BE2C (cell line): ENCODE measurements at regions not wholly inside any gene's neighbourhood (a gene's known extent, or its start where the extent isn't known, plus 50 kb on each side); places are given as distances from the start of the nearest gene placed in this dataset.

Experiments used
- DNase-seq: peaks from one replicate; pipeline ENCODE4 v3.0.0-alpha.2; 2020
- H3K27me3 ChIP-seq: fragments of 250-450 bp; sonication (Bioruptor Pico); 2 replicates; pipeline ENCODE4 v1.5.1; 2020; ENCODE audit warnings: mild to moderate bottlenecking
- H3K36me3 ChIP-seq: fragments of 250-450 bp; sonication (Bioruptor Pico); 2 replicates; pipeline ENCODE4 v1.5.1; 2020; ENCODE audit warnings: mild to moderate bottlenecking
- H3K4me1 ChIP-seq: fragments of 250-450 bp; sonication (Bioruptor Pico); 2 replicates; pipeline ENCODE4 v1.5.1; 2020
- H3K4me3 ChIP-seq: 2 replicates; pipeline ENCODE4 v1.5.1; 2011; ENCODE audit warnings: low read depth, low read length
- H3K9me3 ChIP-seq: fragments of 250-450 bp; sonication (Bioruptor Pico); 2 replicates; pipeline ENCODE4 v1.5.1; 2020
- CTCF ChIP-seq: IDR thresholded peaks from 2 replicates; pipeline ENCODE4 v1.5.1; 2012; ENCODE audit warnings: mild to moderate bottlenecking, low read depth, low read length

GRCh38 chr3:67118635-67119034, 120.5 kb downstream of the KBTBD8 start:
- H3K4me3 ChIP-seq, result no peak overlapping the region
- no peak for DNase-seq
- no peaks in the 10 kb centered on the region for H3K27me3 ChIP-seq
- TF ChIP-seq CTCF, result no peak
- H3K36me3 ChIP-seq, result no peaks in the 10 kb centered on the region
- peaks cover 15% of the 10 kb centered on the region; the same call in 1 of the 2 replicates for H3K4me1 ChIP-seq
- no peaks in the 10 kb centered on the region for H3K9me3 ChIP-seq

GRCh38 chr3:67123914-67124313, 125.8 kb downstream of the KBTBD8 start:
- Histone ChIP-seq H3K9me3 (no peaks in the 10 kb centered on the region), H3K36me3 (no peaks in the 10 kb centered on the region)
- peak; percentile 59 for DNase-seq

GRCh38 chr3:67127254-67127653, 129.1 kb downstream of the KBTBD8 start:
- H3K4me3 ChIP-seq, result no peak overlapping the region
- no peaks in the 10 kb centered on the region for H3K36me3 ChIP-seq
- no peak for DNase-seq
- peaks cover 20% of the 10 kb centered on the region; the same call in 1 of the 2 replicates for H3K4me1 ChIP-seq
- no peak for TF ChIP-seq CTCF
- H3K9me3 ChIP-seq, result no peaks in the 10 kb centered on the region
- no peaks in the 10 kb centered on the region for H3K27me3 ChIP-seq

More at GRCh38 chr3:67123914-67124313, 125.8 kb downstream of the KBTBD8 start:
- no peak for TF ChIP-seq CTCF
- Histone ChIP-seq H3K27me3 (no peaks in the 10 kb centered on the region), H3K4me1 (peaks cover 23% of the 10 kb centered on the region; the same call in 1 of the 2 replicates), H3K4me3 (no peak overlapping the region)

- no peaks in the 10 kb centered on the region for H3K36me3 ChIP-seq
- H3K27me3 ChIP-seq, result no peaks in the 10 kb centered on the region; the same call in 1 of the 2 replicates
- H3K4me1 ChIP-seq, result no peaks in the 10 kb centered on the region
- no peak overlapping the region for H3K4me3 ChIP-seq
- H3K9me3 ChIP-seq, result no peaks in the 10 kb centered on the region; the same call in 1 of the 2 replicates
- TF ChIP-seq CTCF, result no peak
- no peak for DNase-seq
Measured at GRCh38 chr3:67142432-67142831, 144.3 kb downstream of the KBTBD8 start.

- no peaks in the 10 kb centered on the region; the same call in 1 of the 2 replicates for H3K27me3 ChIP-seq
- H3K36me3 ChIP-seq, result no peaks in the 10 kb centered on the region
- DNase-seq, result no peak
- H3K9me3 ChIP-seq, result no peaks in the 10 kb centered on the region; the same call in 1 of the 2 replicates
- H3K4me1 ChIP-seq, result no peaks in the 10 kb centered on the region
- no peak overlapping the region for H3K4me3 ChIP-seq
- TF ChIP-seq CTCF, result no peak
Measured at GRCh38 chr3:67145738-67146137, 147.6 kb downstream of the KBTBD8 start.

GRCh38 chr3:67154429-67154828, 156.3 kb downstream of the KBTBD8 start:
- DNase-seq, result no peak

More at GRCh38 chr3:67154429-67154828, 156.3 kb downstream of the KBTBD8 start:
- H3K4me3 ChIP-seq, result no peak overlapping the region
- no peaks in the 10 kb centered on the region for H3K27me3 ChIP-seq
- no peaks in the 10 kb centered on the region for H3K36me3 ChIP-seq
- H3K4me1 ChIP-seq, result no peaks in the 10 kb centered on the region
- no peaks in the 10 kb centered on the region for H3K9me3 ChIP-seq
- no peak for TF ChIP-seq CTCF
